Smooth muscle cell (in vitro differentiated cells): ENCODE measurements at regions not wholly inside any gene's neighbourhood (a gene's known extent, or its start where the extent isn't known, plus 50 kb on each side); places are given as distances from the start of the nearest gene placed in this dataset.

Source experiments
- DNase-seq: peaks from one replicate; lab custom pipeline; 2025; ENCODE audit not compliant: unreplicated experiment; lab: John Stamatoyannopoulos, UW
- H2AFZ ChIP-seq: fragments of 200-600 bp; sonication (generic); 2 replicates; pipeline ENCODE4 v1.6.0; 2016; ENCODE audit warnings: antibody characterized with exemption, low read depth, mild to moderate bottlenecking
- H3F3A ChIP-seq: fragments of 200-600 bp; sonication (generic); 2 replicates; pipeline ENCODE4 v1.6.0; 2017; ENCODE audit warnings: antibody characterized with exemption, low read depth
- H3K27ac ChIP-seq: fragments of 200-600 bp; sonication (generic); 2 replicates; pipeline ENCODE4 v1.5.1; 2016; ENCODE audit warnings: low read depth, mild to moderate bottlenecking
- H3K27me3 ChIP-seq: fragments of 200-600 bp; sonication (generic); 2 replicates; pipeline ENCODE4 v1.6.1; 2016; ENCODE audit warnings: low read depth, mild to moderate bottlenecking
- H3K36me3 ChIP-seq: fragments of 200-600 bp; sonication (generic); 2 replicates; pipeline ENCODE4 v1.5.1; 2016; ENCODE audit warnings: low read depth
- H3K4me1 ChIP-seq: fragments of 200-600 bp; sonication (generic); 2 replicates; pipeline ENCODE4 v1.5.1; 2016; ENCODE audit warnings: low read depth
- H3K4me2 ChIP-seq: fragments of 200-600 bp; sonication (generic); 2 replicates; pipeline ENCODE4 v1.6.0; 2016; ENCODE audit warnings: mild to moderate bottlenecking
- H3K4me3 ChIP-seq: fragments of 200-600 bp; sonication (generic); 2 replicates; pipeline ENCODE4 v1.5.1; 2016; ENCODE audit warnings: mild to moderate bottlenecking
- H3K79me2 ChIP-seq: fragments of 200-600 bp; sonication (generic); 2 replicates; pipeline ENCODE4 v1.6.0; 2016; ENCODE audit warnings: low read depth, mild to moderate bottlenecking
- H3K9ac ChIP-seq: fragments of 200-600 bp; sonication (generic); 2 replicates; pipeline ENCODE4 v1.6.0; 2016; ENCODE audit warnings: low read depth
- H3K9me3 ChIP-seq: fragments of 200-600 bp; sonication (generic); replicated peaks from 2 replicates; pipeline ENCODE4 v1.5.1; 2016; ENCODE audit warnings: low read depth
- H4K20me1 ChIP-seq: fragments of 200-600 bp; sonication (generic); 2 replicates; pipeline ENCODE4 v1.6.0; 2016; ENCODE audit warnings: low read depth
- WGBS: methylation state at CpG from one replicate; pipeline ENCODE4 v1.1.7; 2016; ENCODE audit warnings: low lambda C conversion rate; 5-methylcytosine and 5-hydroxymethylcytosine counted together
- TF ChIP-seq, protein P1 (sequence below): fragments of 200-600 bp; sonication (generic); IDR thresholded peaks from 2 replicates; pipeline ENCODE4 v1.5.1; 2017; ENCODE audit warnings: borderline replicate concordance, mild to moderate bottlenecking, antibody characterized with exemption; ENCODE audit not compliant: insufficient read depth, poor library complexity, severe bottlenecking

GRCh38 chr10:90986136-90986760, 65.4 kb upstream of the ANKRD1 start:
- Histone ChIP-seq H3K4me1 (no peaks in the 10 kb centered on the region), H3K9ac (no peak overlapping the region), H3K4me3 (no peak overlapping the region), H3F3A (no peaks in the 10 kb centered on the region), H3K36me3 (no peaks in the 10 kb centered on the region), H3K27ac (no peak overlapping the region), H3K79me2 (no peaks in the 10 kb centered on the region), H2AFZ (no peak overlapping the region), H3K27me3 (no peaks in the 10 kb centered on the region), H3K9me3 (no peaks in the 10 kb centered on the region), H3K4me2 (no peak overlapping the region), H4K20me1 (no peaks in the 10 kb centered on the region)
- TF ChIP-seq, protein P1, sequence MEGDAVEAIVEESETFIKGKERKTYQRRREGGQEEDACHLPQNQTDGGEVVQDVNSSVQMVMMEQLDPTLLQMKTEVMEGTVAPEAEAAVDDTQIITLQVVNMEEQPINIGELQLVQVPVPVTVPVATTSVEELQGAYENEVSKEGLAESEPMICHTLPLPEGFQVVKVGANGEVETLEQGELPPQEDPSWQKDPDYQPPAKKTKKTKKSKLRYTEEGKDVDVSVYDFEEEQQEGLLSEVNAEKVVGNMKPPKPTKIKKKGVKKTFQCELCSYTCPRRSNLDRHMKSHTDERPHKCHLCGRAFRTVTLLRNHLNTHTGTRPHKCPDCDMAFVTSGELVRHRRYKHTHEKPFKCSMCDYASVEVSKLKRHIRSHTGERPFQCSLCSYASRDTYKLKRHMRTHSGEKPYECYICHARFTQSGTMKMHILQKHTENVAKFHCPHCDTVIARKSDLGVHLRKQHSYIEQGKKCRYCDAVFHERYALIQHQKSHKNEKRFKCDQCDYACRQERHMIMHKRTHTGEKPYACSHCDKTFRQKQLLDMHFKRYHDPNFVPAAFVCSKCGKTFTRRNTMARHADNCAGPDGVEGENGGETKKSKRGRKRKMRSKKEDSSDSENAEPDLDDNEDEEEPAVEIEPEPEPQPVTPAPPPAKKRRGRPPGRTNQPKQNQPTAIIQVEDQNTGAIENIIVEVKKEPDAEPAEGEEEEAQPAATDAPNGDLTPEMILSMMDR, result no peak
- 98% methylated on average over 2 of the region's 2 CpGs for WGBS
- no peak for DNase-seq

DNA sequence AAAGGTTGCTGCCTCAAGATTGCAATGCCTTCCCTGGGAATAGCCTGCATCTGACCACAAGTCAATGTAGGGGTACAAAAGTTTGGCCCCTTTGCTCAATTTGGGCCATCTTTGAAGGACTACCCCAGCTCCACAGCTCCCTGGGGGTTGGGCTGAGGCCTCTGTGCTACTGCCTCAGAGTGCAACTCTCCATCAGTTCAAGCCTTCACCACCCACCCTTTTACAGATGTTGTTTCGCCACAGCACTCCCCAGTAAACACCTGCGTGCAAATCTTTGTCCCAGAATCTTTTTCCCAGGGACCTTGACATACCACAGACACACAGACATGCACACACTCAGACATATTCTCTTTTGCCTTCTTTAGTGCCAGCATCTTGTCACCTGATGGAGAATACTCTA, 66.0 kb upstream of the ANKRD1 start:
- WGBS, result 94% methylated on average over 2 of the region's 2 CpGs
- H3K4me2 ChIP-seq, result no peak overlapping the region
- H4K20me1 ChIP-seq, result no peaks in the 10 kb centered on the region
- H3K9ac ChIP-seq, result no peak overlapping the region
- H3F3A ChIP-seq, result no peaks in the 10 kb centered on the region
- H3K27ac ChIP-seq, result no peak overlapping the region
- H3K27me3 ChIP-seq, result no peaks in the 10 kb centered on the region
- TF ChIP-seq, protein P1, result no peak
- no peaks in the 10 kb centered on the region for H3K79me2 ChIP-seq
- no peaks in the 10 kb centered on the region for H3K9me3 ChIP-seq
- no peaks in the 10 kb centered on the region for H3K4me1 ChIP-seq
- H2AFZ ChIP-seq, result no peak overlapping the region
- no peaks in the 10 kb centered on the region for H3K36me3 ChIP-seq
- DNase-seq, result no peak
- no peak overlapping the region for H3K4me3 ChIP-seq

DNA sequence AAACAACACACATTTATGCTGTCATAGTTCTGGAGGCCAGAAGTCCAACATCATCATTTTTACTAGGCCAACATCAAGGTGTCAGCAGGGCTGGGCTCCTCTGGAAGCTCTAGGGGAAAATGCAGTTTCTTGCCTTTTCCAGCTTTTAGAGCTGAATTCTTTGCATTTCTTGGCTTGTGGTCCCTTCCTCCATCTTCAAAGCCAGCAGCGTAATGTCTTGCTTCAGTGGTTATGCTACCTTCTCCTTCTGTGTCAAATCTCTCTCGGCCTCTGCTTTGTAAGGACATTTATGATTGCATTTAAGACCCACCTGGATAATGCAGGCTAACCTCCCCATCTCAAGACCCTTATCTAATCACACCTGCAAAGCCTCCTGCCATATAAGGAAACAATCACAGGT, 66.5 kb upstream of the ANKRD1 start:
- H3F3A ChIP-seq, result no peaks in the 10 kb centered on the region
- no peak overlapping the region for H2AFZ ChIP-seq
- H3K9me3 ChIP-seq, result no peaks in the 10 kb centered on the region
- no peaks in the 10 kb centered on the region for H3K79me2 ChIP-seq
- WGBS, result 98% methylated on average over 2 of the region's 2 CpGs
- no peak overlapping the region for H3K4me2 ChIP-seq
- DNase-seq, result no peak
- H3K27me3 ChIP-seq, result no peaks in the 10 kb centered on the region
- TF ChIP-seq, protein P1, result no peak
- no peak overlapping the region for H3K9ac ChIP-seq
- no peaks in the 10 kb centered on the region for H3K36me3 ChIP-seq
- H3K4me3 ChIP-seq, result no peak overlapping the region
- no peak overlapping the region for H3K27ac ChIP-seq
- no peaks in the 10 kb centered on the region for H3K4me1 ChIP-seq
- H4K20me1 ChIP-seq, result no peaks in the 10 kb centered on the region

DNA sequence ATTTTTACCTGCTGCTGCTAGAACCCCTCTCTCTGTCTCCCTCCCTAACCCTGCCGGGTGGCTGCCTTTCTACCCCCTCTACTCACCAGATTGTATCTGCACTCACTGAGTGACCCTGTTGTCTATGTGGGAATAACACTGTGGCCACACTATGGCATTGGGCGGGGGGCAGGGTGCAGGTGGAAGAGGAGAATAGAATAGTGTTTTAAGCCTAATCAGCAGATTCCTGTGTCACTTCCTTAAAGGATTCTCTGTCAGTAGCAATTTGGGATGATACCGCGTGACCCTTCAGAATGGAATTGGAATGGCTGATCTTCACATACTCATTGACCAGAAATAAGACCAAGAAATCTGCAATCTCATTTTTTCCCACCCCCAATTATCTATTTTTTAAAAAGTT, 67.1 kb upstream of the ANKRD1 start:
- no peak overlapping the region for H3K4me3 ChIP-seq
- H3K27ac ChIP-seq, result no peak overlapping the region
- no peak for DNase-seq
- H4K20me1 ChIP-seq, result no peaks in the 10 kb centered on the region
- no peaks in the 10 kb centered on the region for H3F3A ChIP-seq
- no peak overlapping the region for H3K4me2 ChIP-seq
- no peaks in the 10 kb centered on the region for H3K79me2 ChIP-seq
- H3K9ac ChIP-seq, result no peak overlapping the region
- TF ChIP-seq, protein P1, result no peak
- WGBS, result 93% methylated on average over 4 of the region's 4 CpGs
- no peaks in the 10 kb centered on the region for H3K27me3 ChIP-seq
- H2AFZ ChIP-seq, result no peak overlapping the region
- no peaks in the 10 kb centered on the region for H3K4me1 ChIP-seq
- H3K36me3 ChIP-seq, result no peaks in the 10 kb centered on the region
- no peaks in the 10 kb centered on the region for H3K9me3 ChIP-seq
